Stimulated activated CD4-positive, alpha-beta T cell treated with anti-CD3 and anti-CD28 coated beads, Interleukin-2, amount 100 ng/mL, for 24 hours (primary cell): ENCODE measurements at regions not wholly inside any gene's neighbourhood (a gene's known extent, or its start where the extent isn't known, plus 50 kb on each side); places are given as distances from the start of the nearest gene placed in this dataset.

Source experiments
- DNase-seq, 2 donors: peaks; one replicate each; pipeline ENCODE4 v3.0.0-alpha.2; 2020

DNA sequence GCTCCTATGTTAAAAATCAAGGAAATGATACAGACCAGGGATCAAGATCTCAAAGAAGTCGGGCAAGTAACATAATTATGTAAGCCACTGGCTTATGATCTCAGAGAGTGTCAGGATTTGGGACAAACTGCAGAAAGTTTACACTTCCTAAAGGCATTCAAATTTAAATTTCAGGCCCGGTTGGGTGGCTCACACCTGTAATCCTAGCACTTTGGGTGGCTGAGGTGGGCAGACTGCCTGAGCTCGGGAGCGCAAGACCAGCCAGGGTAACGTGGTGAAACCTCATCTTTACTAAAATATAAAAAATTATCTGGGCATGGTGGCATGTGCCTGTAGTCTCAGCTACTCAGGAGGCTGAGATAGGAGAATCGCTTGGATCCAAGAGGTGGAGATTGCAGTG is 124.4 kb upstream of the UBE2E2 start:
- DNase-seq: no peak

DNA sequence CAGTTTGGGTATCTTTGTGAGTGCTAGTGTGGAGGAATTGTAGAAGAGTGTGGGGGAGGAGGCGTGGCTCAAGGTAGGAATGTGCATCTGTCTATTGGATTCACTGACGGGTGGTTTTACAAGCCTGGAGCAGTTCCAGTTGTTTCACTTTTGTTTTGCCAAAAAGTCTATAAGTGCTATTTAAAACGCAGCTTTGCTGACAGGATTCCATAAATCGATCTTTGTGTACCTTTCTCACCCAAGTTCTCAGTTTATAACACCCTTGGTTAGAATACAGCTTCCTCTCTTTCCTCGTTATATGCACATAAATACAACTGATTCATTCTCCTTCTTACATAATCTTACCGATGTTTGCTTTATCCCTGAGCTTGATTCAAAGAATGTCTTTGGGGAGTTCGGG is 123.2 kb upstream of the UBE2E2 start:
- DNase-seq: no peak

DNA sequence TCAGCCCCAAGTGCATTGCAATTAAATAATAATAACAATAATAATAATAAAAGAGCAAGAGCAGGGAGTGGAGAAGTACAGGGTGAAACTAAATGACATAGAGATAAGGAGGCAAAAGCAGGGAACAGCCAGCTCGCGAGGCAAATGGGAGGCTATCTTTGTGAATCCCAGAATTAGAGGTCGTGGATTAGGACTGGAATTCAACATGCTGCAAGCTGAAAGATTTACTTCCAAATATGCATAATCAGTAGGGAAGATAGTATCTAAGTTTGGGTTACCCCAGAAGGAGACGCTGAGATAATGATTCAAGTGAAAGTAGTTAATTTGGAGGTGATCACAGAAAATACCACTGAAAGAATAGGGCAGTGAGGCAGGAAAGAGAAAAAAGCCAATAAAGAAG is 119.4 kb upstream of the UBE2E2 start:
- DNase-seq: no peak

DNA sequence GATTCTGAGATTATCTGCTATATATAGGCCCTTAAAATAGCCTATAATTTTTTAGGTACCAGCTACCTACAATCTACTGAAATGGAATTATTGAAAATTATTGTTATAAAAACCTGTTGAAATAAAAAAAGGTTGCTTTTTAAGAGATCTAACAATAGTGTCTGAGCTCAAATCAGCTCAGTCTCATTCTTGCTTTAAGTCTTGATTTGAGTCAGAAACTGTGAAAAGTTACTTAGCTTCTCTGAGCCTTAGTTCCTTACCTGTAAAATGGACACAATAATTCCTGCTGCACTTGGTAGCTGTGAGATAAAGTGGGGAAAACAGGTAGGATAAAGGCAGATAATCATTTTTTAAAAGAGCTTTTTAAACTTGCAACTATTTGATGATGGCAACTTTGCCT is 118.8 kb upstream of the UBE2E2 start:
- DNase-seq: no peak

DNA sequence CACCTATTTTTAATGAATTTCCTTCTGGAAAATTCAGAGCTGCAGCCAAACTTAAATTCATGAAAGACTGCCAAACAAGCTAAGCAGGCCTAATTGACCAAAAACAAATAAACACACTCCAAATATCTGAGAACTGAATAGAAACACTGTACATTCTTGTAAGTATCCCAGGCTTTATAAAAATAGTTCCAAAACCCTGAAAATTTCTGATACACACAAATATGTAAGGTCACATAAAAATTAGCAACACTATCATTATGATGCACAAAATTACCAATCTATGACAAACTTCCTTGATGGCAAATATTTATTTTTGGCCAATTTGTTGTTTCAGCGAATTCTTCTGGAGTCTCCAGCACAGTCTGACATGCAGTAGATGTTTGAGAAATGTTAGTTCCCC is 117.9 kb upstream of the UBE2E2 start:
- DNase-seq: no peak

DNA sequence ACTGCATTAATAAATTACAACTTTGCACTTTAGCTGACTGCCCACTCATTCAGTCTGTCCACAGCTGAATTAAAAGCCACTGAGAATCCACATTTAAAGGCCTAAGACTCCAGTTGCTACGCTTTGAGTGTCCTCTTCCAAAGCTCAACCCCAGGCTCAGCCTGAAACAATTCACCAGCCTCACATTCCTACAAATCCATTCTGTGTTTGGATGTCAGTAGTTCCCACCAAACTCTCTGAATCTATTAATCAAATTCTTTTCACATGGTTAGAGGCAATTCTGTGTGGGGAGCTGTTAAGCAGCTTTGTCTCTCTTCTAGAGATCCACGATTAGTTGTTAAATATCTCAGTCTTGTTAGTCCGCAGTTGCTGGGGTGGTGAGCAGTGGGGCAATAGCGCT is 116.8 kb upstream of the UBE2E2 start:
- no peak for DNase-seq

DNA sequence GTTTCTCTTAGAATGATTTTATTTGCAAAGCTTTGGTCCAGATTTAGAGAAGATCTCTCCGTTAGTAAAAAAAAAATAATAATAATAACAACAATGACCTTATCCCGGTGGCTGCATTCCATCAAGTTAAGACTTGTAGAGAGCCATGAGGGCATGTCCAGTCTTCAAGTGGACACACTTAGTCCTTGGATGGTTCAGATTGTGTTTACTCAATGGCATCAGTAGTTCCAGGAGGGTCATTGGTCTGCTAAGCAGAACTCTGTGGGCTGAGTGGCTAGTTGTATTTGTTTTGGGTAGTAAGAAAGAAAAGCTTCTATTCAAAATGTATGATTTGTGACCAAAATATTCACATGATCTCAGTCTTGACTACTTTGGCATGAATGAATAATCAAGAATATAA is 116.3 kb upstream of the UBE2E2 start:
- no peak for DNase-seq

DNA sequence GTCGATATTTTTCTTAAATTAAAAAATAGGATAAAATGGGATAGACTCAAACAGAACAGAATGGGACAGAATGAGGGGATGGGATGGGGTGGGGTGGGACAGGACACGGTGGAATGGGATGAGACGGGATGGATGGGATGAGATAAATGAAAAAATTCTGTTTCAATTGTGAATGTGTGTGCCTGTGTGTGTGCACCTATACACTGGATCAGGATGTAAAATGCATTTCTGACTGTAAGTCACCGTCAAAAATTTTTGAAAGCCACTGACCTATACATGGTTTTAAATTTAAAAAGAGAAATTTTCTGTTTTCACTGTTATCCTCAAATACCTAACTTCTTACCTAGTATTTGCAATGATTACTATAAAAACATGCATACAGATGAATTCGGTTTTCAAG is 108.7 kb upstream of the UBE2E2 start:
- no peak for DNase-seq

DNA sequence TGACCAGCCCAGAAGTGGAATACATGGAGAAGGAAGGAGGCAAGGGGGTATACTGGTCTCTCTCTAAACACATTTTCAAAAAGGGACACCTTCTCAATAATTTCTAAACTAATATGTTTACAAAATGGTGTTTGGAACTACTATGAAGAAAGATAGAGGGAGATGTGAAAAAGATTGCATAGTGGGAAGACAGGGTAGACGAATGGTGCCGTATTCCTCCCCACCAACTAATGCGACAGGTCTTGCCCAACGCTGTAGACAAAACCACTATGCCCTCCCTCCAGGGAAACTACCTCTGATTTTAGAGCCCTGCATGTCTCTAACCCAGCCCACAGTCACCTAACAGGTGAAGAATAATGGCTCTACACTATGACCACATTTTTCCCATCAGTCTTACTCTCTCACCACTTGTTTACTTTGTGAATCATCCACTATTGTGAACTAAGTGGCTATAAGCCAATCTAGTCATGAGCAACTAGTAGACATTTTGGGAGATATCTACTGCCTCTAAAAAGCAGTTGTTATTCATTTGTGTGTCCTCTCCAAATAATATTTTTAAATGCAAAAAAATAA is 108.2 kb upstream of the UBE2E2 start:
- DNase-seq: no peak

DNA sequence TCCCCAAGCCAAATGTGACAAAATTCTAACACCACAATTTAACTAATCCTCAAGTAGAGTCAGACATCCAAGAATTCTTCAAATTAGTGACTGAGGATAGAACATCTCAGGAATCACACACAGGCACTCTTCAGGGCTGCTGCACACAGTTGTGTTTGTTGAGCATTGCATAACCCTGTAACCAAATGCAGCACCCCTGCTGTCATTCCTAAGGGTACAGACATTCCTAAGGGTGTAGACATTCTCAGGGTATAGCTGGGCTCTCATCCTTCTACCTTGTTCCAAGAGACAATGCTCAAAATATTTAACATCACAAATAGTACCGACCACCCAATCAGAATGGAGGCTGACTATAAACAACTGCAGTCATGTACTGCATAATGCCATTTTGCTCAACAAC is 107.1 kb upstream of the UBE2E2 start:
- DNase-seq: no peak

DNA sequence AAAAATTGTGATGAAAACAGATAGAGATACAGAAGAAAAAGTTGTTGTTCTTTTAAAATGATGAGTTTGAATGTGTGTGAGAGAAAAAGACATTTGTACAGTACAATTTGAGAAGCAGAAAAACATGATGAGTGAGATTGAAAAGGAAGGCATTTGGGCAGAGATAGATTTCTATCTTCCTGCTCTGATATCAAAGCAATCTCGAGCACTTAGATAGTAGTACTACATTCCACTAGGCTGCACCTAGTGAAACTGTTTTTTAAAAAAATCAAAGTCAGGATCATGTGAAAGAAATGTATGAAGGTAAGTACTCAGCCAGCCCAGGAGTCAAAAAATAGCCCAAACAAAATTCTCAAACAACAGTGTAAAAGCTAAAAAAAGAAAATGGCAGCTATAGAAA is 104.1 kb upstream of the UBE2E2 start:
- DNase-seq: no peak

DNA sequence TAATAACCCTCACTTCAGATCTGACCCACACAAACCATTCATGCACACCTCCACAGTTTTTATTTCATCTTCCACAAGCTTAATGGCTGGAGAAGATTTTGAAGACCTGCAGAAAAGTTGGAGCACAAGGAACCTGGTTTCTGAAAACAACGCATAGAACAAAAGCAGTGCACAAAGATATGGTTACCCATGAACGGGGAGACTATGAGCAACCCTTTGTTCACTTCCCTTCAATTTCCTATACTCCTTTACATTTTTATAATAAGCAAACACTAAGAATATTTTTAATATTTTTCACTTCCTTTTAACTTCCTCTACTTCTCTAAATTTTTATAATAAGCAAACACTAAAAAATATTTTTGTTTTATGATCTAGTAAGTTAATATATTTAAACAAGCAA is 103.5 kb upstream of the UBE2E2 start:
- no peak for DNase-seq

DNA sequence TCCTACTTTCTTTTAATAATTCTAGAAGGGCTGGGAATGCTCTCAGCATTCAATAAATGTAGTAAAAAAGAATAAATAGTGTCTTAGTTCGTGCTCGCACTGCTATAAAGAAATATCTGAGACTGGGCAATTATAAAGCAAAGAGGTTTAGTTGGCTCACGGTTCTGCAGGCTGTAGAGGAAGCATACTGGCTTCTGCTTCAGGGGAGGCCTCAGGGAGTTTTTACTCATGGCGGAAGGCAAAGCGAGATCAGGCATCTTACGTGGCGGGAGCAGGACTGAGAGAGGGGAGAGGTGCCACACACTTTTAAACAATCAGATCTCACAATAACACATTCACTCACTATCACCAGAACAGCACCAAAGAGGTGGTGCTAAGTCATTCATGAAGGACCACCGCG is 103.0 kb upstream of the UBE2E2 start:
- DNase-seq: no peak

DNA sequence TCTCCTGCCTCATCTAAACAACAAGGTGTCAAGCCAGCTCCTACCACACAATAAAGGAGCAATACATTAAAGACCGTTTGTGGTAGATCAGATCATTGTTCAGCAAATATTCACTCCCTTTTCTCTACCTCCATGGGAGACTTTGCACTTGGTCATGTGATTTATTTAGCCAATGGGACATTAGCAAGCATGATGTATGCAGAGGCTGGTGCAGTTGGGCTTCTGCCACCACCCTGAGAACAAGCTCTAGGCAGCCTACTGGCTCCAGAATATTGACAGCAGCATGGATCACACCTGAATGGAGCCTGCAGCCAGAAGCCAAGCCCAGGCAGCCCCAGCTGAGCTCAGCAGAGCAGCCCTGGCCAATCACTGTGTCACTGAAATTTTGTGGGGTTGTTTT is 99.4 kb upstream of the UBE2E2 start:
- no peak for DNase-seq

DNA sequence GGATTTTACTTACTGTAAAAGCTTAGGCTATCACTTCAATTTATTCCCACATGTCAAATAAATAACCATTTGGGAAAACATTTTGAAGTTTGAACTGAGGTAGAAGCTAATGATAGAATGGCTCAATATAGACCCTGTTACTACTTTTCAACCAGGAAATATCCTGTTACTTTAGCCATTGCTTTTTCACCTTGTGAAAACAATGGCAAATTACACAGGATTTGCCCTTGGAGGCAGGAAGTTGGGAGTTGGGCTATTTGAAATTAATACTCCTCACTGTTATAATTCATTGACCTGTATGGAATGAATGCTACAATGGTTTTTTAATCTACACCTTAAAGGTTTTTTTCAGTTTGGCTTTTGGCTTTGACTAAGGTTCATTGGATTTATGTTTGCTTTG is 98.1 kb upstream of the UBE2E2 start:
- no peak for DNase-seq

DNA sequence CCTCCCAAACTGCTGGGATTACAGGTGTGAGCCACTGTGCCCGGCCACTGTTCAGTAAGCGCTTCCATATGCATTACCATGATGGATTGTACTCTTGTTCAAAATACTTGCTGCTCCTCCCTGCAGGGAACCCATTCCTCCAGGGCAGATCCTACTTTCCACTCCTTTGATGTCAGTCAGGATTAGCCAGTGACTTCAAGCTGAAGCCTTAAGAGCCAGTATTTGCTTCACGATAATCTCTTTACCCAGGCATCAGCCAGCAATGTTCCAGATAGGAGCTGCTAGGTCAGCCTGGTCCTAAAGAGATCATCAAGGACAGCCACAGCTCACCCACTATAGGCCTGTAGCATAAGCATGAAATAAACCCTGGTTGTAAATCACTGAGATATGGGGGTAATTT is 96.5 kb upstream of the UBE2E2 start:
- no peak for DNase-seq

DNA sequence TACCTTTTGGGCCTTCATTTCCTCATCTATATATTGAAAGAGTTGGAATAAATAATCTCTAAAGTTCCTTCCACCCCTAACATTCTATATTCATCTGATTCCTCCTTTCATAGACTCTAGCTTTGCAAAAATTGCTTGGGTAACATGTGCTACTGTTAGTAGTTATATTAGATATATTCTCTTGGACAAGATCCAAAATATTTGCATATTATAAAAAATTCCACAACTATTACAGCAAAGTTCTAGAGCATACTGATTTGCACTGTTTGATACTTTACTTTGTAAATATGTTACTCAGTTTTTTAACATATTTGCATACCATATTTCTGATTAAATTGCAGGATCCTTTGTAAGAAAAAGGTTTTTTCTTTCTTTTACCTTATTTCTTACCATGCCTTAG is 95.9 kb upstream of the UBE2E2 start:
- no peak for DNase-seq

DNA sequence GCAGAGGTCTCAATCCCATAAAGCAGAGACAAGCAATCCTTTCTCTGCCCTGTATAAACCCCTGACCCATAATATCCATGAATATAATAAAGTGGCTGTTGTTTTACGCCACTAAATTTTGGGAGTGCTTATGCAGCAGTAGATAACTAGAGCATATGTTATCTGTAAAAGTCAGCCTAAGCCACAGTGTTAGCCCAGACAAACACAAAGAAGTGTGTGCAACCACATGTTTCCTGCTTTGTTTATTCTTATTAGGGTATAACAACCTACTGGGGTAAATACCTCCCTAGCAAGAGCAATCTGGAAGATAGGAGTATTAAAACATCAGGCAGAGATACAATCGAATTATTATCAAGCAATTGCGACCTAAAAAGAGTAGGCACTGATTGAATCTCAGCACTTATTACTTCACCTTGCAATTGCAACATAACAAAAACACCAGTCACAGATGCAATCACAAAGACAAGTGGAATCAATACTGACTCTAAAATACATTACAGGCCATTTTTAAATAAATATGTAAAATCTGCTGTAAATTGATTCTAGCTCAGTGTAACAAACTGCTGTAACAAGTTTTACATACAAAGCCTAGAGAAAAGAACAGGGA is 94.6 kb upstream of the UBE2E2 start:
- no peak for DNase-seq

DNA sequence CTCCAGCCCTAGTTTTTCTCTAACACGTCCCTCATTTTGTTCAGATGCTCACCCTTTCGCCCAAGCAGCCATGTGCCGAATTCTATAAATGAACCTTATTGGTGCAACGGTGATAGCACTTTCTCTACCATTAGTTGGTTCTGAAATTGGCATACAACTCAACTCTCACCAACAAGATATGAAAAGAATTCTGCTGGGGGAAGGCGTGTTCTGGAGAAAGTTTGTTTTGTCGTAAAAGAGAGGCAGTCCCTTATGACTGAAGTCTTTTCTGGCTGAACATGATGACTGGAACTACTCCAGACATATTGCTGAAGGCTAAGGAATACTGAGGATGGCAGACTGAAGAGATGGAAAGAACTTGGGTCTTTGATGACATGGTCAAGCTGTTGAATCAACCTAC is 91.8 kb upstream of the UBE2E2 start:
- DNase-seq: no peak

DNA sequence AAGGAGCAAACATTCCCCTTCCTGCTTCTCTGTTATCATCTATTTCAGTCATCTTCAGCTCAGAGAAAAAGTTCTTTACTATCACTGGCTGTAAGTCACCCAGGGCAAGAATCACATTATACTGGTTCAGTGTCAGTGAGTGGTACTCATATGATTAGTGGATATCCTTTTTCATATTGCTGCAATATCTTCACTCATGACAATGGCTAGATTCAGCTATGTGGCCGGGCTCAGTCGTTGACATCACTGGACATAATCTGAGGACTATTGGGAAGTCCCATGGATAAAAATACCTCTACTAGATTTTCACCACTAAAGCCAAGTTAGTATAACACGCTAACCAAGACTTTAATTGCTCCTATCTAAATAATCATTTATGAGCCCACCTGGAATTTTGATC is 91.3 kb upstream of the UBE2E2 start:
- no peak for DNase-seq

DNA sequence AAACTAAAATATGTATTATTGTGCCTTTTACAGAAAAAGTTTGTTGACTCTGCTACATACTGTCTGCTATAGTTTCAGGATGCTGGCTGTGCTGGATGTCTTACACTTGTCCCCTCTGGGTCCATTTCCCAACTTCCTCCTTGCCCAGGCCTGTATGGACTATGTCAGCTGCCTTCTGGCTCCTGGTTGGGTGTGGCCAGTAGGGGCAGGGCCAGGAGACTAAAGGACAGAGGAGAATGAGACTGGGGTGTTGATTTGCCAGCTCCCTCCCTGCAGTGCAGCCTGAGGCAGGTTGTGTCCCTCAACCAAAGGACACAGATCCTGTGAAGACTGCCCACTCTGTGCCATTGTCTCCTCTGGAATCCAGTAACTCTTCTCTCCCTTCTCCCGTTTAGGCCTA is 90.6 kb upstream of the UBE2E2 start:
- DNase-seq: no peak

DNA sequence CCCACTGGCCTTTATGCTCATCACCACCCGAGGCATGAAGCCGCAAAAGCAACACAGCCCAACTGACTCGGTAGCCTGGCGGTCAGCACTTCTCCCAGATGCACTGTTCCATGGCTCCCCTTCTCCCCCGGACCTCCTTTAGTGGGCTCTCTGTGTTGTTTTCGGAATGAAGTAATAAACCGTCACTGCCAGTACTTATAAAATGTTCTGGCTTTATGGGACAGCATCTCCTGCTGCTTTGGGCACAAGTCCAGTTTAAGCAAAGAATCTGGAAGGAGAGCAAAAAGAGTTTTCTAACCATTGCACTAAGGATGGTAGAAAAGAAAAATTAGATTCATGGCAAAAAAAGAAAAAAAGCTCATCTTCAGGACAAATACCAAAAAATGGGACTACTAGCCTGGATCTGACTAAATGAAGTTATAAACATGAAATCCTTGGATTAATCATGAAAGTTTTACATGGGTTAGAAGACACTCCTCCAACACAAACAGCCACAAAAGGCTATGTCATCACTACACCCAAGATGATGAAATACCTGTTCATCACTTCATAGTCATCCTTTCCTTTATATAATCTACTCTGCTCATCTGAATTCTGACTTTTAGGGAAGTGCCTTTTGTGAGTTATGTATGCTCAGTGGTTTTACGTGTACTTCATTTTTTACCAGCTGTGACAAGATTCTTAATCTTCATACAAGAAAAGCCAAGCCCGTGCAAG is 89.5 kb upstream of the UBE2E2 start:
- DNase-seq: no peak

DNA sequence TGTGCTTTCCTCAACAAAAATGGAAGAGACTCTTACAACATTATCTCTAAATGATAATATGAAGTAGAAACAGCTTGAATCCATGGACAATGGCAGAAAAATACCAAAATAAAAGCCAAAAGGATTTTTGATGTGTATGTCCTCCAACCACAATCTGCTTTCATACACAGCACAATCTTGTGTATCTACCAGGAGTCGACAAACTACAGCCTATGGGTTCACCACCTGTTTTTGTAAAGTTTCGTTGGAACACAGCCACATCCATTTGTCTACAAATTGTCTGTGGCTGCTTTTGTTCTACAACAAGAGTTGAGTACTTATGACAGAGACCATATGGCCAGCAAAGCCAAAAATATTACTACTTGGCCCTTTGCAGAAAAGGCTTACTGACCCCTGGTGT is 88.7 kb upstream of the UBE2E2 start:
- no peak for DNase-seq

DNA sequence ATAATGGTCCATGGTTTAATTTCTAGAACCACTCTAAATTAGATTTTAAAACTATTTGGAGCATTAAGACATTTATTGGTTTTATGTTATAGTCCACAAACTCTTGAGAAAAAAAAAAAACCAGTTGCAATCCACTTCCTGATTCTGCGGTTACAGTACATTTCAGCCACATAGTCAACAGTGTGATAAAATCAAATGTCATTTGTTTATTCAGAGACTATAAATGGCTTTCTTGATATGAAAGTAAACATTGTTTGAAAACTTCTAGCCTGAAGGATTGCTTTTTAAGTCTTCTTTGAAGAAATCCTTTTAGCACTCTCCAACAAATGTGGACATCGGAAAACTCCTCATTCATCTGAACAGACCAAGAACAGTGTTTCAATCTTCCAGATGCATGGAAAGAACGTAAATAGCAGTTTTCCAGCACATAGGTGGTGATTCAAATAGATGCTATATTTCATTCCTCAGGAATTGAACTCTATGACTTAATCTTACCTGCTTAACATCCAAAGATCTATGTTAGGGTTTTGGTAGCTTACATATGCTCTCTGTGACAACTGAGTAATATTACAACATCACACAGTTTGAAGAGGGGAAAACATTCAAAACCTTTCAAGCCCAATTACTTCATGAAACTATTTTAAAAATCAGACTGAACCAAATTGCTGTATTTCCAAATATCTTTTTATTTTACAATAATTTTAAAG is 87.8 kb upstream of the UBE2E2 start:
- no peak for DNase-seq
